GM21737 (cell line): ENCODE measurements at regions not wholly inside any gene's neighbourhood (a gene's known extent, or its start where the extent isn't known, plus 50 kb on each side); places are given as distances from the start of the nearest gene placed in this dataset.
"Not testable (repeated sequence)": the region's sequence is repeated elsewhere in the genome, so short reads cannot be mapped to it uniquely, and the experiment has no call there.

Experiments
- ATAC-seq: cut with Tn5 transposase; IDR thresholded peaks from one replicate; pipeline ENCODE4 v1.9.1; 2021; ENCODE audit warnings: mild to moderate bottlenecking, moderate library complexity; ENCODE audit not compliant: unreplicated experiment

GRCh38 chr5:177941386-177941785, 54.7 kb downstream of the PROP1 start:
- not testable (repeated sequence) for ATAC-seq

- ATAC-seq: not testable (repeated sequence)
Measured at GRCh38 chr5:177939246-177940171, 56.5 kb downstream of the PROP1 start.

GRCh38 chr5:177938767-177939166, 57.3 kb downstream of the PROP1 start:
- ATAC-seq: not testable (repeated sequence)

- ATAC-seq: not testable (repeated sequence)
Measured at GRCh38 chr5:177934233-177934632, 61.8 kb downstream of the PROP1 start.

- ATAC-seq: not testable (repeated sequence)
Measured at GRCh38 chr5:177930269-177931022, 65.6 kb downstream of the PROP1 start.

- ATAC-seq: not testable (repeated sequence)
Measured at GRCh38 chr5:177929618-177930017, 66.4 kb downstream of the PROP1 start.

- ATAC-seq: not testable (repeated sequence)
Measured at GRCh38 chr5:177927500-177927899, 68.5 kb downstream of the PROP1 start.

GRCh38 chr5:177924577-177924976, 71.5 kb downstream of the PROP1 start:
- not testable (repeated sequence) for ATAC-seq

GRCh38 chr5:177923837-177924236, 72.2 kb downstream of the PROP1 start:
- ATAC-seq: not testable (repeated sequence)

- not testable (repeated sequence) for ATAC-seq
Measured at GRCh38 chr5:177923189-177923588, 72.9 kb downstream of the PROP1 start.

GRCh38 chr5:177909261-177909660, 86.8 kb downstream of the PROP1 start:
- not testable (repeated sequence) for ATAC-seq

GRCh38 chr5:177902806-177903205, 93.2 kb downstream of the PROP1 start:
- not testable (repeated sequence) for ATAC-seq

GRCh38 chr5:177900066-177900465, 96.0 kb downstream of the PROP1 start:
- not testable (repeated sequence) for ATAC-seq

GRCh38 chr5:177894681-177895453, 101.2 kb downstream of the PROP1 start:
- ATAC-seq: not testable (repeated sequence)

- not testable (repeated sequence) for ATAC-seq
Measured at GRCh38 chr5:177892357-177892665, 103.7 kb downstream of the PROP1 start.

GRCh38 chr5:177891547-177892356, 104.3 kb downstream of the PROP1 start:
- ATAC-seq: peak; percentile 79

- not testable (repeated sequence) for ATAC-seq
Measured at GRCh38 chr5:177883295-177883694, 100.6 kb upstream of the FAM153A start.

- peak; percentile 32 for ATAC-seq
Measured at GRCh38 chr5:177875900-177876238, 93.2 kb upstream of the FAM153A start.

- ATAC-seq: peak; percentile 72
Measured at GRCh38 chr5:177875013-177875899, 92.6 kb upstream of the FAM153A start.
